Activated CD8-positive, alpha-beta memory T cell treated with anti-CD3 and anti-CD28 coated beads for 36 hours (primary cell): ENCODE measurements at regions not wholly inside any gene's neighbourhood (a gene's known extent, or its start where the extent isn't known, plus 50 kb on each side); places are given as distances from the start of the nearest gene placed in this dataset.

Source experiments
- CTCF ChIA-PET: fragments of 350-600 bp; sonication (Branson Sonifier 250); formaldehyde crosslinking; loops from one replicate; lab custom pipeline; 2021; ENCODE audit warnings: antibody characterized with exemption; lab: Charles Lee
- POLR2A ChIA-PET: fragments of 350-600 bp; sonication (Branson Sonifier 250); formaldehyde crosslinking; loops from one replicate; lab custom pipeline; 2021; ENCODE audit warnings: antibody characterized with exemption; lab: Charles Lee

- ChIA-PET POLR2A (no interaction called here), CTCF (no interaction called here)
Observed at GRCh38 chr12:98162906-98163678, 352.3 kb upstream of the TMPO start.

- CTCF ChIA-PET = no interaction called here
- POLR2A ChIA-PET = no interaction called here
Observed at GRCh38 chr12:98172304-98172703, 343.1 kb upstream of the TMPO start.

- ChIA-PET POLR2A (no interaction called here), CTCF (no interaction called here)
Observed at GRCh38 chr12:98172801-98173200, 342.6 kb upstream of the TMPO start.

GRCh38 chr12:98173773-98174427 is 341.5 kb upstream of the TMPO start:
- ChIA-PET CTCF (no interaction called here), POLR2A (no interaction called here)

- POLR2A ChIA-PET = no interaction called here
- CTCF ChIA-PET = no interaction called here
Observed at GRCh38 chr12:98174428-98174809, 341.0 kb upstream of the TMPO start.

GRCh38 chr12:98178126-98178525 is 337.3 kb upstream of the TMPO start:
- ChIA-PET CTCF (no interaction called here), POLR2A (no interaction called here)

- ChIA-PET POLR2A (no interaction called here), CTCF (no interaction called here)
Observed at GRCh38 chr12:98179151-98179550, 336.2 kb upstream of the TMPO start.

- CTCF ChIA-PET = no interaction called here
- POLR2A ChIA-PET = no interaction called here
Observed at GRCh38 chr12:98180603-98181002, 334.8 kb upstream of the TMPO start.

GRCh38 chr12:98182821-98183220 is 332.6 kb upstream of the TMPO start:
- CTCF ChIA-PET = no interaction called here
- POLR2A ChIA-PET = no interaction called here

- CTCF ChIA-PET = no interaction called here
- POLR2A ChIA-PET = no interaction called here
Observed at GRCh38 chr12:98185606-98186005, 329.8 kb upstream of the TMPO start.

- ChIA-PET POLR2A (no interaction called here), CTCF (no interaction called here)
Observed at GRCh38 chr12:98188650-98189077, 326.7 kb upstream of the TMPO start.

- POLR2A ChIA-PET = no interaction called here
Observed at GRCh38 chr12:98194591-98194990, 320.8 kb upstream of the TMPO start.

GRCh38 chr12:98198261-98198982 is 317.0 kb upstream of the TMPO start:
- CTCF ChIA-PET = no interaction called here
- POLR2A ChIA-PET = no interaction called here

More at GRCh38 chr12:98194591-98194990, 320.8 kb upstream of the TMPO start:
- CTCF ChIA-PET = no interaction called here

GRCh38 chr12:98208816-98209215 is 306.6 kb upstream of the TMPO start:
- CTCF ChIA-PET = no interaction called here
- POLR2A ChIA-PET = no interaction called here

- POLR2A ChIA-PET = no interaction called here
- CTCF ChIA-PET = no interaction called here
Observed at GRCh38 chr12:98211909-98212695, 303.3 kb upstream of the TMPO start.

- CTCF ChIA-PET = no interaction called here
Observed at GRCh38 chr12:98213556-98213955, 301.8 kb upstream of the TMPO start.

GRCh38 chr12:98217257-98217656 is 298.1 kb upstream of the TMPO start:
- ChIA-PET CTCF (no interaction called here), POLR2A (no interaction called here)

More at GRCh38 chr12:98213556-98213955, 301.8 kb upstream of the TMPO start:
- POLR2A ChIA-PET = no interaction called here

- CTCF ChIA-PET = no interaction called here
- POLR2A ChIA-PET = no interaction called here
Observed at GRCh38 chr12:98220636-98221035, 294.8 kb upstream of the TMPO start.

- POLR2A ChIA-PET = no interaction called here
- CTCF ChIA-PET = no interaction called here
Observed at GRCh38 chr12:98221243-98221808, 294.1 kb upstream of the TMPO start.

- CTCF ChIA-PET = no interaction called here
- POLR2A ChIA-PET = no interaction called here
Observed at GRCh38 chr12:98222135-98222534, 293.3 kb upstream of the TMPO start.
